T-helper 17 cell (primary cell): ENCODE measurements at regions not wholly inside any gene's neighbourhood (a gene's known extent, or its start where the extent isn't known, plus 50 kb on each side); places are given as distances from the start of the nearest gene placed in this dataset.

Experiments
- ATAC-seq: fragments of 150-1000 bp; cut with Tn5 transposase; 2 replicates; pipeline ENCODE4 v1.10.0; 2021; ENCODE audit warnings: mild to moderate bottlenecking, moderate library complexity
- DNase-seq, 3 donors: peaks; one replicate each; pipeline versions ENCODE4 v3.0.0 to v3.0.0-alpha.2; 2020 to 2021
- H3K9me3 ChIP-seq: one replicate; pipeline ENCODE4 v1.7.0; 2013; ENCODE audit warnings: low read length, mild to moderate bottlenecking; ENCODE audit not compliant: control insufficient read depth, poor library complexity, severe bottlenecking
- H3K27ac Mint-ChIP-seq: one replicate; pipeline ENCODE4 v1.8.0; 2022; ENCODE audit warnings: mild to moderate bottlenecking, moderate library complexity, mixed read lengths
- H3K27me3 Mint-ChIP-seq: one replicate; pipeline ENCODE4 v1.8.0; 2022; ENCODE audit warnings: mixed read lengths
- H3K36me3 Mint-ChIP-seq: one replicate; pipeline ENCODE4 v1.8.0; 2022; ENCODE audit warnings: low read depth, mixed read lengths
- H3K4me1 Mint-ChIP-seq: one replicate; pipeline ENCODE4 v1.8.0; 2022; ENCODE audit warnings: mild to moderate bottlenecking, mixed read lengths
- H3K4me3 Mint-ChIP-seq: one replicate; pipeline ENCODE4 v1.8.0; 2022; ENCODE audit warnings: mild to moderate bottlenecking, moderate library complexity, mixed read lengths

DNA sequence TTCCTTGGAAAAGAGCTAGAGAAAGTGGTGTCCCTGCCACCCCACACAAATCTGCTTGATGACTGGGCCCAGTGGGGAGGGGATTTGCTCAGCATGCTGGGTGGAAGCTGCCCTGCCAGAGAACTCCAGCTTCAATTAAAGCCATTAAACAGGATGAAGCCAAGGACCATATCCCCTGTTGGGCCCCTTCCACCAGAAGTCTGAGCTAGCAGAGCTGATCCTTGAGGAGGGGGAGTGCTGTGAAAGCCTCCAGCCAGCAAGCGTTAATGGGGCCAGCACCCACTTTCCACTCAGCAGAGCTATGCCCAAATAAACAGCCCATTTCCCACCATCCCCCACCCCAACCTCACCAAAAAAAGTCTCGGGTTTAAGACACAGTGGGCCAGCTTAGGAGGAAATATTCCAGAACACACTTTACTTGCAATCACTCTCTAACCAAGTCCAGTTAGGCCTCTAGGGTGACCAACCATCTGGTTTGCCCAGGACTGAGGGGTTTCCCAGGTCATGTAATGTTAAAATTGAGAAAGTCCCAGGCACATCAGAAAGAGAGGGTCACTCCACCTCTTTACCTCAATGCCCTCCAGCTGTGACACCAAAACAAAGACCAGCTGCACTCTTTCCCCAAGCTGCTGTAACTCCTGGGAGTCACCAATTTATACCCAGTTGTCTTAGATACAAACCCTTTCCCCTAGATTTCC lies 132.3 kb downstream of the FOXI3 start:
- no peaks in the 10 kb centered on the region for H3K9me3 ChIP-seq
- Mint-ChIP-seq H3K27ac (no peak overlapping the region), H3K4me3 (no peak overlapping the region), H3K4me1 (no peaks in the 10 kb centered on the region), H3K27me3 (peaks cover 32% of the 10 kb centered on the region), H3K36me3 (no peaks in the 10 kb centered on the region)
- DNase-seq (no peak), ATAC-seq (no peak)

DNA sequence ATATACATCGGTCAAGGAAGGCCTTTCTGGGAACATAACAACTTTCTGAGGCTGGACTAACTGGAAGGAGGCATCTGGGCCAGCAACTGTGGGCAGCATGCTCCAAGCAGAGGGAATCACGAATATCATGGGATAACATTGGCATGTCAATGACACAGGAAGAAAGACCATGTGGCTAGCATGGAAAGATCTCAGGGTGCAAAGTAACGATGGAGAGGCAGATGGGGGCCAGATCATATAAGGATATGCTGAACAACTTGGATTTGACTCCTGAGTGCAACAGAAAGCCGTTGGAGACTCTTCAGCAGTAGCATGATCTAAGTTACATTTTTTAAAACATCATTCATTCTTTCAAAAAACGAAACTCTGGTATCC lies 133.6 kb downstream of the FOXI3 start:
- DNase-seq (no peak), ATAC-seq (no peak)
- Mint-ChIP-seq H3K27me3 (peaks cover 25% of the 10 kb centered on the region), H3K4me3 (no peak overlapping the region), H3K36me3 (no peaks in the 10 kb centered on the region), H3K4me1 (no peaks in the 10 kb centered on the region), H3K27ac (no peak overlapping the region)
- H3K9me3 ChIP-seq = no peaks in the 10 kb centered on the region

DNA sequence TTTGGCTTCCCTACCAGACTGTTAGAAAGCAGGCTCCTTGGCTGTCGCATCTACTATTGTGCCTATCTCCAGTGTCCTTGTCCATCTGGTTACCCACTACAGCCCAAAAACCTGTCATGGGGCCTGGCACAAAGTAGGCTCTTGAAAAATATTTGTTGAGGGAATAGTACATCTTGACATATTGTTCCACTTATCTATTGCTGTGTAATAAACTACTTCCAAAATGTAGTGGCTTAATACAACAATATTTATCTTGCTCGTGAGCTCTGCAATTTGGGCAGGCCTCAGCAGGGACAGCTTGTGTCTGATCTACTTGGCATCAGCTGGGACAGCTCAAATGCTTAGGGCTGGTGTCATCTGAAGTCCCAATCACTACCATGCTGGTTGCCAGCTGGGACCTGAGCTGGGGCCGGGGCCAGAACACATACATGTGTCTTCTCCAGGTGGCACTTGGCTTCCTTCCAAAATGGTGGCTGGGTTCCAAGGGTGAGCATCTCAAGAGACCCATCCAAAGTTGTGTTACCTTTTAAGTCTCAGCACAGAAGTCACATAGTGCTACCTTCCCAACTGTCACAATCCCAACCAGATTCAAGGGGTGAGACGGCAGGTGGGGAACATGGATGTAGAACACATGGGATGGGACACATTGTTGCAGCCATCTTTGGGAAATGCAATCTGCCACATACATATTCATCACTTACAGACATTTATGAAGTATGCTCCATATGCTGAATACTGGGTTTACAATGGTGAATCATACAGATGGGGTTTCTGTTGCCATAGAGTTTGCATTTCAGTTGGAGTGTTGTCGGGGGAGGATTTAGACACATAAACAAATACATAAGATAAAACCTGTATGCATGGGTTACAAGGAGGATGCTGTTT lies 134.2 kb downstream of the FOXI3 start:
- Mint-ChIP-seq H3K27me3 (peaks cover 25% of the 10 kb centered on the region), H3K27ac (no peak overlapping the region), H3K4me3 (no peak overlapping the region), H3K36me3 (no peaks in the 10 kb centered on the region), H3K4me1 (no peaks in the 10 kb centered on the region)
- no peak for ATAC-seq
- no peak for DNase-seq
- no peaks in the 10 kb centered on the region for H3K9me3 ChIP-seq

DNA sequence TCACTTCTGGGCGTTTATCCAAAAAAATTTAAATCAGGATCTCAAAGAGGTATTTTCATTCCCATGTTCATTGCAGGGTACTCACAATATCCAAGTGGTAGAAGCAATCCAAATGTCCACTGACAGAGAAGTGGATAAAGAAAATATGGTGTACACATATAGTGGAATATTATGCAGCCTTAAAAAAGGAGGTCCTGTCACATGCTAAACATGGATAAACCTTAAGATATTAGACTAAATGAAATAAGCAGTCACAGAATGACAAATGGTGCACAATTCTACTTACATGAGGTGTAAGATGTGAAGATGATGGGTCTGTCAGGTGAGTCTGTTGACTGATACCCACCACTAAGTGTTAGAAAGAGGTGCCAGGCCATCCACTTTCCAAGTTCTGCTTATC lies 140.6 kb downstream of the THNSL2 start:
- H3K4me3 Mint-ChIP-seq = no peak overlapping the region
- H3K4me1 Mint-ChIP-seq = no peaks in the 10 kb centered on the region
- no peak overlapping the region for H3K27ac Mint-ChIP-seq
- ATAC-seq (no peak), DNase-seq (no peak)
- H3K9me3 ChIP-seq = no peaks in the 10 kb centered on the region
- H3K27me3 Mint-ChIP-seq = no peaks in the 10 kb centered on the region
- H3K36me3 Mint-ChIP-seq = no peaks in the 10 kb centered on the region

DNA sequence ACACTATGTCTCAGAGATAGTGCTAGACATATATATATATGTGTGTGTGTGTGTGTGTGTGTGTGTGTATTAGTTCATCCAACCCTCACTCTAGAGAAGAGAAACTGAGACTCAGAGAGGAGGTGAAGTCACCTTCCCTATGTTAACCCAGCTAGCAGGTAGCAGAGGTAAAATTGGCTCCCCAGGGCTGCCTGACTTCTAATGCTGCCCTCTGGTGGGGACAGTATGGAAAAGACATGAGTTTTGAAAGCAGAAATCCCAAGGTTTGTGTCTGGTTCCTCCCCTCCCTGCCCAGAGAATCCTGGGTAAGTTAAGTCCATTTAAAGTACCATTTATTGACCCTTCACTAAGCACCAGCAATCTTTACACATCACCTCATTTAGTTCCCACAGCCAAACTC lies 137.7 kb downstream of the THNSL2 start:
- H3K36me3 Mint-ChIP-seq = no peaks in the 10 kb centered on the region
- no peak overlapping the region for H3K27ac Mint-ChIP-seq
- DNase-seq = no peak
- H3K9me3 ChIP-seq = no peaks in the 10 kb centered on the region
- H3K4me3 Mint-ChIP-seq = no peak overlapping the region
- peaks cover 5% of the 10 kb centered on the region for H3K27me3 Mint-ChIP-seq
- H3K4me1 Mint-ChIP-seq = no peaks in the 10 kb centered on the region
- no peak for ATAC-seq

DNA sequence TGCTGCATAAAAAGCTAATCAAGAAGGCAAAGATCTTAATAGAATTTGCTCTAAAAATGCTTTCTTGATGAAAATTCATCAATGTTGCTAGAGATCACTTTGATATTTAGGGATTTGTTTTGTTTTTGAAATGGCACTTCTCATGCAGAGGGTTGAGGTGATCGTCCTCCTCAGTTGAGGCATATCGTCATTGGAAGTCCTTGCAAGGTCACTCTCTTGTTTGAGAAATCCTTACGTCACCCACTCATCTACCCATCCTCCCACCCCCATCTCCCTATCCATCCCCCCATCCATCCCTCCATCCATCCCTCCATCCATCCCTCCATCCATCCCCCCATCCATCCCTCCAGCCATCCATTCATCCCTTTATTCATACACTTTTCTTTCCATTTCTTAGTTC lies 133.7 kb downstream of the THNSL2 start:
- no peak for ATAC-seq
- H3K4me3 Mint-ChIP-seq = no peak overlapping the region
- no peaks in the 10 kb centered on the region for H3K9me3 ChIP-seq
- no peaks in the 10 kb centered on the region for H3K36me3 Mint-ChIP-seq
- H3K27me3 Mint-ChIP-seq = peaks cover 5% of the 10 kb centered on the region
- DNase-seq = no peak
- H3K27ac Mint-ChIP-seq = no peak overlapping the region
- no peaks in the 10 kb centered on the region for H3K4me1 Mint-ChIP-seq

DNA sequence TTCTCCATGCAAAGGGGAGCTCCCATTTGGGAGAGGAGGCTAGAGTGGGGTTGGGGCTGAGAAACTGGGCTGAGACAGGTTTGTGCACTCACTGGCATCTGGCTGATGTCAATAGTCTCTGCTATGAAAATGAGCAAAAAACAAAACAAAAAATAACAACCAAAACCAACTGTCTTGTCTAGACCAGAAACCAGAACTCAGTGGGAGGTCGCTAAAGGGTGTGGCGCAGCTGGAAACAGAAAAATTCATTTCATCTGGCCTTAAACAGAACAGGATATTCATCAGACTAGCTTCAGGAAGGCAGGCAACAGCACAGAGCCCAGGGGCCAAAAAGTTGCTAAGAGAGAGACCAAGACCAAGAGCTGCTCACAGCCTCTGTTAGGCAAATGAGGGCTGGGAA lies 126.1 kb downstream of the THNSL2 start:
- H3K4me3 Mint-ChIP-seq = no peak overlapping the region
- DNase-seq (no peak), ATAC-seq (no peak)
- peaks cover 5% of the 10 kb centered on the region for H3K27me3 Mint-ChIP-seq
- no peaks in the 10 kb centered on the region for H3K9me3 ChIP-seq
- no peaks in the 10 kb centered on the region for H3K4me1 Mint-ChIP-seq
- no peaks in the 10 kb centered on the region for H3K36me3 Mint-ChIP-seq
- H3K27ac Mint-ChIP-seq = no peak overlapping the region

DNA sequence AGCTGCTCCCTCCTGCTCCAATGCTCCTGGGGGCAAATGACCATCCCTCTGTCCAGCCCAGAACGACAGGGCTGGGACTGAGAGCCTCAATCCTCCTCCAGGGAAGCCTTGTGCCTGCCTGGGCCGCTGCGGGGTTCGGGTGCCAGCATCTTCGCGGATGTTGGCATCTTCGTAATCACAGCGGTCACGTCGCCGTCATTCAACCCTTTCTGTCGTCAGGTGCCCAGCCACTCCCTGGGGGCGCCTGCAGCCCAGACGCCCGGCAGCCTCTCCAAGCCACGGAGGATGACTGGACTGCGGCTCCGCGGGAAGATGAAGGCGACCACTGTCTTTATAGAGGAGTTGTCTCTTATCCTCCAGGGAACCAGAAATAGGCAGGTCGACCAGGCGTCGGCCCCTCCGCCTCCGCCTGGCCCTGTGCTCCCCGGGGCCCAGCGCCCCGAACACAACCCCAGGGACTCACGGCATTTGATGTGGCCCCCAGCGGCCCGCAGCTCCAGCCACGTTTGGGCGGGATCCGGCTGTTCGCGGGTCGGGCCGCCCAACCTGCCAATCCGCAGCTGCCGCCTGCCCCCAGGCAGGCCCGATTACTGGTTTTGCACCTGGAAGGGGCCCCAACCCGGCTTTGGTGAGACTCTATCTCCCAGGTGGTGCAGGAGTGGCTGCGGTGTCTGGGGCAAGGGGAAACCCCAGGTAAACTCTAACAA lies 113.9 kb downstream of the THNSL2 start:
- Mint-ChIP-seq H3K27me3 (peaks cover 56% of the 10 kb centered on the region), H3K36me3 (peaks cover 2% of the 10 kb centered on the region), H3K27ac (no peak overlapping the region), H3K4me3 (no peak overlapping the region), H3K4me1 (no peaks in the 10 kb centered on the region)
- DNase-seq (no peak), ATAC-seq (no peak)
- no peaks in the 10 kb centered on the region for H3K9me3 ChIP-seq

DNA sequence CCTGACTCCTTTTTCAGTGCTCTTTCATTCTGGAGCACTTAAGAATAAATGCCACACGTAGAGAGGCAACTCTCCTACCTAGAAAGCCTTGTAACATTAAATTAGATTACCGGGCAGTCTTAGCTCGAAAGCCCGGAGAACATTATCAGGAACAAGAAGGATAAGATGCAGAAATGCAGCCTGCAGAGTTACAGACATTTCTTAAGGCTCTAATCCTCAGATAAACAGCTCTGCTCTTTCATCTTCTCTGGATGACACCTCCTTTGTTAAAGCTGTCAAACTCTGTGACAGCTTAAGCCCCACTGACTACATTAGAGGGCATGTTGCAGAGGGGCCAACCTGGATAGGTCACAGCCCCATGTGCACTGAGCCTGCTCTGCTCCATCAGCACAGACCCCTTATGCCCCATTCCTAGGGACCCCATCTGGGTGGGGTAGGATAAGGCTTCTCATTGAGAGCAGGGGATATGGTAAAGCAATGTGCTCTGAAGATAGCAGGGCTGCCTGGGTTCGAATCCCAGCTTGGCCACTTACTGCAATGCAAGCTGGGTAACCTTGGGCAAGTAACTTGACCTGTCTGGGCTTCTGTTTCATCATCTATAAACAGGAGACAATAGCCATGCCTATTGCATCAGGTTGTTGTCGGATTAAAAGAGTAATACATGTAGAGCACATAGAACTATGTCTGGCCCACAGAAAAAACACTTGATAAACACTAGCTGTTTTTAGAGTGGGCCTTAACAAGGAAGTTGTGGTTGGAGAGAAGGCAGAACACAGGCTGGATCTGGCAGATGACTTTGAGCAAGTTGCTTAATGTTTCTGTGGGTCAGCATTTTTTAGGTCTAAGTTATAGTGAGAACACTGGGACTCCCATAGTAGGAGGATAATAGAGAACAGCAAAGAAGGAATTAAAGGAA lies 111.4 kb downstream of the THNSL2 start:
- Mint-ChIP-seq H3K4me1 (no peaks in the 10 kb centered on the region), H3K27me3 (peaks cover 46% of the 10 kb centered on the region), H3K4me3 (no peak overlapping the region), H3K27ac (no peak overlapping the region), H3K36me3 (peaks cover 2% of the 10 kb centered on the region)
- ATAC-seq = no peak
- H3K9me3 ChIP-seq = no peaks in the 10 kb centered on the region
- DNase-seq = no peak

DNA sequence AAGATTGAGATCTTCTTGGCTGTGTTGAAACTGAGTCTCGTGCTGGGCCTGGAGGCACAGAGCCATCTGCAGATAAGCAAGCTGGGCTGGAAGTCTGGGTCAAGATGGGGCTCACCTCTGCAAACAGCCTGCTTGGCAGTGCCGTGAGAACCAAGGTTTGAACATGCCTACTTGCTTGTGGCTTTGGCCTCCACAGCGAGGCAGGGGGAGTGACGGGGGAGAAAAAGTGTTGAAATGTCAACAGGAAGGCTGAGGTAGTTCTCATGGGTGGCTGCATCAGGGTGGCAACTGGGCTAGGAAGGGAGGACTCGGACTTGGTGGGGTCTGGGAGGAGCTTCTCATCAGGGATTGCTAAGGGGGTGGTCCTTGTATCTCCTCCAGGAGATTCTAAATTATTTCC lies 99.7 kb downstream of the THNSL2 start:
- Mint-ChIP-seq H3K27me3 (peaks cover 12% of the 10 kb centered on the region), H3K27ac (no peak overlapping the region), H3K4me1 (no peaks in the 10 kb centered on the region), H3K36me3 (no peaks in the 10 kb centered on the region), H3K4me3 (no peak overlapping the region)
- ATAC-seq (no peak), DNase-seq (no peak)
- H3K9me3 ChIP-seq = no peaks in the 10 kb centered on the region

DNA sequence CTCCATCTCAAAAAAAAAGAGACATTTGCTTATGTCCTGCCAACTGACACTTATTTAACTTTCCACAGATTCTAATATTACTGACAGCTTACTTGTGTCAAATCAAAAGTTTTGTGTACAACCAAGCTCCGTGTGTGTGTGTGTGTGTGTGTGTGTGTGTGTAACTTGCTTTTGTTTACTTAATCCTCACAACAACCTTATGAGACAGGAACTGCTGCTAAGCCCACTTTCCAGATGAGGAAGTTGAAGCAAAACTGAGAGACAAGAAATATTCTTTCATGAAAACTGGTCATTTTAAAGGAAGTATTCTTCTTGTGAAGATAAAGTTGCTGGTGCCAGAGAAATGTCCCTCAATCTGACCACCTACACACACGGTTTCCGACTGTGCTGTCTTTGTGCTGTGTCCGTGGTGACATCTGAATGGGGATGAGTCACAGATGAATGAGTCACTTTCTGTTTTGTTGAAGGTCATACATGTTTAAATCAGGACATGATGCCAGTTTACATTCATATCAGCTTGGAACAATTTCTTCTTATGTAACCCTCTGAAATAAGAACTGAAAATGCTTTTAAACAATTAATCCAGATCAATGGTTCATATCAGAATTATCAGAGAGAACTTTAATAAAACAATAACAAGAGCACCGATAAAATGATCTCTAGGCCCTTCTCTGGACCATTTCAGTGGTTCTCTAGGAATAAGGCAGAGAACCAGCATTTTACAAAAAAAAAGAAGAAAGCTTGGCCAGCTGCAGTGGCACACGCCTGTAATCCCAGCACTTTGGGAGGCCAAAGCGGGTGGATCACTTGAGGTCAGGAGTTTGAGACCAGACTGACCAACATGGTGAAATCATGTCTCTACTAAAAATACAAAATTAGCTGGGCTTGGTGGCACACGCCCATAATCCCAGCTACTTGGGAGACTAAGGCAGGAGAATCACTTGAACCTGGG lies 95.5 kb downstream of the THNSL2 start:
- Mint-ChIP-seq H3K36me3 (no peaks in the 10 kb centered on the region), H3K27me3 (peaks cover 25% of the 10 kb centered on the region), H3K27ac (no peak overlapping the region), H3K4me3 (no peak overlapping the region), H3K4me1 (no peaks in the 10 kb centered on the region)
- H3K9me3 ChIP-seq = no peaks in the 10 kb centered on the region
- ATAC-seq (no peak), DNase-seq (no peak)

DNA sequence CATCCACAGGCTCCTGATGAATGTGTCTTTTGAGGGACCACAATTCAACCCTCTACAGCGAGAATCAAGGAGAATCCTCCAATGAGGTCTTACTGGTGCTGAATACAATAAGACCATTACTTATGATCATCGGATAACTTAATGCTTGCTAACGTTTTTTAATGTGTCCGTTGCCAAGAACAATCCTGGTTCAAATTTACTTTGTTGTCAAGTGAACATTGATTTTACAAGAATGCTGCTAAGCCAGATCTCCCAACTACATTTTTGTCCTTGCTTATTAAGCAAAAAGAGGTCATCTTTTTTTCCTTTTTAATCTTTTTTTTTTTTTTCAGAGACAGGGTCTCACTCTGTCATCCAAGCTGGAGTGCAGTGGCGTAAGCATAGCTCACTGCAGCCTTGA lies 93.7 kb downstream of the THNSL2 start:
- no peak overlapping the region for H3K27ac Mint-ChIP-seq
- H3K9me3 ChIP-seq = no peaks in the 10 kb centered on the region
- no peak for ATAC-seq
- peaks cover 29% of the 10 kb centered on the region for H3K27me3 Mint-ChIP-seq
- H3K36me3 Mint-ChIP-seq = no peaks in the 10 kb centered on the region
- no peak for DNase-seq
- H3K4me3 Mint-ChIP-seq = no peak overlapping the region
- H3K4me1 Mint-ChIP-seq = no peaks in the 10 kb centered on the region
